Memory B cell (primary cell): ENCODE measurements at regions not wholly inside any gene's neighbourhood (a gene's known extent, or its start where the extent isn't known, plus 50 kb on each side); places are given as distances from the start of the nearest gene placed in this dataset.

Experiments used
- ATAC-seq: fragments of 150-1000 bp; cut with Tn5 transposase; 2 replicates; pipeline ENCODE4 v1.10.0; 2021; ENCODE audit warnings: low read depth, mild to moderate bottlenecking, moderate library complexity
- DNase-seq, 2 donors: peaks; one replicate each; pipeline ENCODE4 v3.0.0; 2022; ENCODE audit warnings: low spot score in 2 of 2
- H3K27ac Mint-ChIP-seq: one replicate; pipeline ENCODE4 v1.8.0; 2022; ENCODE audit warnings: mild to moderate bottlenecking, moderate library complexity, mixed read lengths
- H3K27me3 Mint-ChIP-seq: one replicate; pipeline ENCODE4 v1.8.0; 2022; ENCODE audit warnings: mixed read lengths
- H3K36me3 Mint-ChIP-seq: one replicate; pipeline ENCODE4 v1.8.0; 2022; ENCODE audit warnings: mild to moderate bottlenecking, mixed read lengths
- H3K4me1 Mint-ChIP-seq: one replicate; pipeline ENCODE4 v1.8.0; 2022; ENCODE audit warnings: mixed read lengths
- H3K4me3 Mint-ChIP-seq: one replicate; pipeline ENCODE4 v1.8.0; 2022; ENCODE audit warnings: mild to moderate bottlenecking, moderate library complexity, mixed read lengths
- H3K9me3 Mint-ChIP-seq: one replicate; pipeline ENCODE4 v1.8.0; 2022; ENCODE audit warnings: mixed read lengths

GRCh38 chr2:128805237-128805636 lies 486.6 kb upstream of the HS6ST1 start:
- Mint-ChIP-seq H3K4me1 (no peaks in the 10 kb centered on the region), H3K9me3 (no peaks in the 10 kb centered on the region), H3K4me3 (no peak overlapping the region), H3K36me3 (no peaks in the 10 kb centered on the region), H3K27me3 (no peaks in the 10 kb centered on the region), H3K27ac (no peak overlapping the region)
- no peak for ATAC-seq
- DNase-seq, result no peak

- Mint-ChIP-seq H3K4me1 (no peaks in the 10 kb centered on the region), H3K27ac (no peak overlapping the region), H3K4me3 (no peak overlapping the region), H3K27me3 (no peaks in the 10 kb centered on the region), H3K36me3 (no peaks in the 10 kb centered on the region), H3K9me3 (no peaks in the 10 kb centered on the region)
- DNase-seq, result no peak
- ATAC-seq, result no peak
These were observed 487.2 kb upstream of the HS6ST1 start for GRCh38 chr2:128805918-128806317.

GRCh38 chr2:128807317-128807716 lies 488.6 kb upstream of the HS6ST1 start:
- no peaks in the 10 kb centered on the region for H3K36me3 Mint-ChIP-seq
- H3K4me3 Mint-ChIP-seq, result no peak overlapping the region
- no peaks in the 10 kb centered on the region for H3K9me3 Mint-ChIP-seq
- ATAC-seq (no peak), DNase-seq (no peak)
- H3K27me3 Mint-ChIP-seq, result no peaks in the 10 kb centered on the region
- no peak overlapping the region for H3K27ac Mint-ChIP-seq
- H3K4me1 Mint-ChIP-seq, result no peaks in the 10 kb centered on the region

GRCh38 chr2:128808462-128809258 lies 490.0 kb upstream of the HS6ST1 start:
- Mint-ChIP-seq H3K4me3 (no peak overlapping the region), H3K4me1 (no peaks in the 10 kb centered on the region), H3K9me3 (no peaks in the 10 kb centered on the region), H3K36me3 (peaks cover 5% of the 10 kb centered on the region), H3K27me3 (peaks cover 5% of the 10 kb centered on the region), H3K27ac (no peak overlapping the region)
- ATAC-seq (no peak), DNase-seq (no peak)

- H3K4me1 Mint-ChIP-seq, result no peaks in the 10 kb centered on the region
- peaks cover 7% of the 10 kb centered on the region for H3K27me3 Mint-ChIP-seq
- H3K4me3 Mint-ChIP-seq, result no peak overlapping the region
- H3K27ac Mint-ChIP-seq, result no peak overlapping the region
- DNase-seq (no peak), ATAC-seq (no peak)
- peaks cover 6% of the 10 kb centered on the region for H3K36me3 Mint-ChIP-seq
- H3K9me3 Mint-ChIP-seq, result no peaks in the 10 kb centered on the region
These were observed 490.6 kb upstream of the HS6ST1 start for GRCh38 chr2:128809259-128809636.

- Mint-ChIP-seq H3K9me3 (no peaks in the 10 kb centered on the region), H3K27ac (no peak overlapping the region), H3K4me1 (no peaks in the 10 kb centered on the region), H3K36me3 (peaks cover 6% of the 10 kb centered on the region), H3K4me3 (no peak overlapping the region), H3K27me3 (peaks cover 7% of the 10 kb centered on the region)
- DNase-seq (no peak), ATAC-seq (no peak)
These were observed 491.2 kb upstream of the HS6ST1 start for GRCh38 chr2:128809880-128810279.

- H3K27me3 Mint-ChIP-seq, result peaks cover 7% of the 10 kb centered on the region
- no peak overlapping the region for H3K27ac Mint-ChIP-seq
- H3K36me3 Mint-ChIP-seq, result peaks cover 6% of the 10 kb centered on the region
- DNase-seq (no peak), ATAC-seq (no peak)
- no peaks in the 10 kb centered on the region for H3K4me1 Mint-ChIP-seq
- H3K9me3 Mint-ChIP-seq, result no peaks in the 10 kb centered on the region
- H3K4me3 Mint-ChIP-seq, result no peak overlapping the region
These were observed 493.7 kb upstream of the HS6ST1 start for GRCh38 chr2:128812183-128812940.

GRCh38 chr2:128813352-128814034 lies 494.8 kb upstream of the HS6ST1 start:
- no peak overlapping the region for H3K4me3 Mint-ChIP-seq
- H3K27ac Mint-ChIP-seq, result no peak overlapping the region
- no peaks in the 10 kb centered on the region for H3K4me1 Mint-ChIP-seq
- no peak for ATAC-seq
- H3K27me3 Mint-ChIP-seq, result peaks cover 7% of the 10 kb centered on the region
- H3K36me3 Mint-ChIP-seq, result peaks cover 6% of the 10 kb centered on the region
- H3K9me3 Mint-ChIP-seq, result no peaks in the 10 kb centered on the region
- DNase-seq, result no peak

GRCh38 chr2:128815248-128815647 lies 496.6 kb upstream of the HS6ST1 start:
- Mint-ChIP-seq H3K4me1 (no peaks in the 10 kb centered on the region), H3K27me3 (peaks cover 11% of the 10 kb centered on the region), H3K9me3 (no peaks in the 10 kb centered on the region), H3K27ac (no peak overlapping the region), H3K36me3 (peaks cover 6% of the 10 kb centered on the region), H3K4me3 (no peak overlapping the region)
- no peak for ATAC-seq
- no peak for DNase-seq

GRCh38 chr2:128817171-128817570 lies 498.5 kb upstream of the HS6ST1 start:
- no peak for DNase-seq
- no peak for ATAC-seq
- Mint-ChIP-seq H3K27me3 (peaks cover 15% of the 10 kb centered on the region), H3K4me1 (no peaks in the 10 kb centered on the region), H3K9me3 (no peaks in the 10 kb centered on the region), H3K27ac (no peak overlapping the region), H3K4me3 (no peak overlapping the region), H3K36me3 (peaks cover 6% of the 10 kb centered on the region)

- ATAC-seq (no peak), DNase-seq (no peak)
- Mint-ChIP-seq H3K4me1 (no peaks in the 10 kb centered on the region), H3K27me3 (peaks cover 15% of the 10 kb centered on the region), H3K4me3 (no peak overlapping the region), H3K9me3 (no peaks in the 10 kb centered on the region), H3K36me3 (peaks cover 6% of the 10 kb centered on the region), H3K27ac (no peak overlapping the region)
These were observed 499.1 kb upstream of the HS6ST1 start for GRCh38 chr2:128817813-128818212.

- Mint-ChIP-seq H3K9me3 (no peaks in the 10 kb centered on the region), H3K4me3 (no peak overlapping the region), H3K4me1 (no peaks in the 10 kb centered on the region), H3K36me3 (peaks cover 5% of the 10 kb centered on the region), H3K27ac (no peak overlapping the region), H3K27me3 (peaks cover 14% of the 10 kb centered on the region)
- no peak for DNase-seq
- no peak for ATAC-seq
These were observed 499.6 kb upstream of the HS6ST1 start for GRCh38 chr2:128818248-128818647.

- Mint-ChIP-seq H3K36me3 (no peaks in the 10 kb centered on the region), H3K4me3 (no peak overlapping the region), H3K27me3 (peaks cover 8% of the 10 kb centered on the region), H3K27ac (no peak overlapping the region), H3K4me1 (no peaks in the 10 kb centered on the region), H3K9me3 (no peaks in the 10 kb centered on the region)
- ATAC-seq, result no peak
- no peak for DNase-seq
These were observed 500.2 kb upstream of the HS6ST1 start for GRCh38 chr2:128818704-128819491.

- no peaks in the 10 kb centered on the region for H3K9me3 Mint-ChIP-seq
- no peak for ATAC-seq
- no peak overlapping the region for H3K4me3 Mint-ChIP-seq
- no peaks in the 10 kb centered on the region for H3K4me1 Mint-ChIP-seq
- no peak for DNase-seq
- H3K36me3 Mint-ChIP-seq, result no peaks in the 10 kb centered on the region
- no peak overlapping the region for H3K27ac Mint-ChIP-seq
- peaks cover 8% of the 10 kb centered on the region for H3K27me3 Mint-ChIP-seq
These were observed 501.8 kb upstream of the HS6ST1 start for GRCh38 chr2:128820452-128820851.
